ENCODE measurements at regions not wholly inside any gene's neighbourhood (a gene's known extent, or its start where the extent isn't known, plus 50 kb on each side); places are given as distances from the start of the nearest gene placed in this dataset.

- Histone ChIP-seq H3K4me3 (ENCODE audit: low read depth, low read length) (no peak overlapping the region), H3K36me3 (no peaks in the 10 kb centered on the region), H3K9me3 (no peaks in the 10 kb centered on the region), H3K4me1 (peaks cover 15% of the 10 kb centered on the region), H3K27me3 (no peaks in the 10 kb centered on the region)
- no peak for DNase-seq
- TF ChIP-seq CTCF (IDR thresholded peaks at IDR 0.05; ENCODE audit: low read depth, low read length) = no peak
Measured at GRCh38 chr13:30359991-30360390, 52.6 kb upstream of the KATNAL1 start.

GRCh38 chr13:30360586-30360985 lies 53.2 kb upstream of the KATNAL1 start:
- no peaks in the 10 kb centered on the region for H3K27me3 ChIP-seq
- no peak for DNase-seq
- H3K36me3 ChIP-seq = no peaks in the 10 kb centered on the region
- H3K4me1 ChIP-seq = peaks cover 9% of the 10 kb centered on the region
- no peaks in the 10 kb centered on the region for H3K9me3 ChIP-seq
- TF ChIP-seq CTCF (IDR thresholded peaks at IDR 0.05; ENCODE audit: low read depth, low read length) = no peak
- H3K4me3 ChIP-seq (ENCODE audit: low read depth, low read length) = no peak overlapping the region

GRCh38 chr13:30362005-30362788 lies 54.8 kb upstream of the KATNAL1 start:
- TF ChIP-seq CTCF (IDR thresholded peaks at IDR 0.05; ENCODE audit: low read depth, low read length) = no peak
- DNase-seq = no peak
- H3K4me3 ChIP-seq (ENCODE audit: low read depth, low read length) = no peak overlapping the region
- no peaks in the 10 kb centered on the region for H3K27me3 ChIP-seq
- no peaks in the 10 kb centered on the region for H3K9me3 ChIP-seq
- peaks cover 9% of the 10 kb centered on the region for H3K4me1 ChIP-seq
- no peaks in the 10 kb centered on the region for H3K36me3 ChIP-seq

DNA sequence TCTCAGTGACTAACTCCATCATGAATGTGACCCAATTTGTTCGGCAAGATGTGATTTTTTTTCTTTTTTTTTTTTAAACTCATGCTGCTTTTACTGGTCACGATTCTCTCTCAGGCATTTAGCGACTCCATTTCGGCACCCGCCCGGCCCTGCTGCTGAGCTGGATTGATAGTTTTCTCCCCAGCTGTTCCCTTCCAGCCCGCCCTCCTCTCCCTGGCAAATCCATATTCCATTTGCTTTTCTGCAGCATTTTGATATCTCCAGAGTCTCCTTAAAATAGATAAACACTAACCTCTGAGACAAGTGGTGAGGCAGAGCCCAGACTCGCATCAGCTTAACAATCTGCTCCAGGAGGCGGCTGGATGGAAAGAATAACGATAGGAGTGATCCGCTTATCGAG lies 55.5 kb upstream of the KATNAL1 start:
- TF ChIP-seq CTCF (IDR thresholded peaks at IDR 0.05; ENCODE audit: low read depth, low read length) = no peak
- Histone ChIP-seq H3K4me3 (ENCODE audit: low read depth, low read length) (no peak overlapping the region), H3K9me3 (no peaks in the 10 kb centered on the region), H3K27me3 (no peaks in the 10 kb centered on the region), H3K36me3 (no peaks in the 10 kb centered on the region), H3K4me1 (peaks cover 9% of the 10 kb centered on the region)
- DNase-seq = no peak

GRCh38 chr13:30363725-30364124 lies 56.4 kb upstream of the KATNAL1 start:
- DNase-seq = no peak
- H3K9me3 ChIP-seq = no peaks in the 10 kb centered on the region
- H3K4me1 ChIP-seq = peaks cover 9% of the 10 kb centered on the region
- no peaks in the 10 kb centered on the region for H3K27me3 ChIP-seq
- H3K36me3 ChIP-seq = no peaks in the 10 kb centered on the region
- H3K4me3 ChIP-seq (ENCODE audit: low read depth, low read length) = no peak overlapping the region
- no peak for TF ChIP-seq CTCF (IDR thresholded peaks at IDR 0.05; ENCODE audit: low read depth, low read length)

DNA sequence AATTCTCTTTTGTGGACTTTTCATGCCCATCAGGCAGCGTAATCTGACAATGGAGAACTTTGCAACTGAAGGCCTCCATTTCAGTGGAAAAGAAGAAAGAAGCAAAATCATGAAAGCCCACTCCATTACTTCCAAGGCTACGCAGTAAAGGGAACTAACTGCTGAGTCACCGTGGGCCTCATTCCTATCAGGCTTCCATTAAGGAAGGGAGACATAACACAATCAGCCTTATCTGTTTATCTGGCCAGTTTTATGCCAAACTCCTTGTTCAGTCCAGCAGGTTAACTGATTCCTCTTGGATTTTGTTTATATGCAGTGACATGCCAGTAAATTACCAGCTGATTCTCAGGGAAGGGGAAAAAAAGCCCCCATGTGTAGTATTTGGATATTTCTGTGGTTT lies 56.8 kb upstream of the KATNAL1 start:
- Histone ChIP-seq H3K27me3 (no peaks in the 10 kb centered on the region), H3K36me3 (no peaks in the 10 kb centered on the region), H3K4me3 (ENCODE audit: low read depth, low read length) (no peak overlapping the region), H3K9me3 (no peaks in the 10 kb centered on the region), H3K4me1 (peaks cover 9% of the 10 kb centered on the region)
- no peak for TF ChIP-seq CTCF (IDR thresholded peaks at IDR 0.05; ENCODE audit: low read depth, low read length)
- DNase-seq = peak; percentile 28
